ENCODE measurements at regions not wholly inside any gene's neighbourhood (a gene's known extent, or its start where the extent isn't known, plus 50 kb on each side); places are given as distances from the start of the nearest gene placed in this dataset.
"Not testable (repeated sequence)": the region's sequence is repeated elsewhere in the genome, so short reads cannot be mapped to it uniquely, and the experiment has no call there.

DNA sequence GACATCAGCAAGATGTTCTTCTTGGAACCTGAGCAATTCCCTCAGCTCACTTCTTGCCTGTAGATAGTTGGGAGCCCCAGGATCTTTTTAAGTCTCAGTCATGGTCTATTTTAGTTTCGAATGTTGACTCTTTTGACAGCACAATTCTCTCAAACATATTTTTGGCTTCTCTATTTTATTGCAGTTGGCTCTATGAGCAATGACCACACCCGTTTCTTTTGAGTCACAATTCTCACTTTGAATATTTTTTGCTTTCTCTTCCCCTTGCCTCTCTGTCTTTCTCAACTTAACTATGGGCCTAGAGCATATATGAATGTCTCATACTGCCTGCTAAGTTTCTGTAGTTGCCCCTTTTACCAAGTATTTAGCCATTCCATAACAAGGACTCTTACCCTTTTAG, 222.8 kb downstream of the PTN start:
- H3K4me1 ChIP-seq: no peaks in the 10 kb centered on the region
- no peaks in the 10 kb centered on the region for H3K27me3 ChIP-seq
- H3K9me3 ChIP-seq: no peaks in the 10 kb centered on the region
- no peaks in the 10 kb centered on the region for H3K36me3 ChIP-seq
- no peak overlapping the region for H3K27ac ChIP-seq
- no peak for TF ChIP-seq POLR2A (IDR thresholded peaks at IDR 0.05)
- TF ChIP-seq, protein P1, sequence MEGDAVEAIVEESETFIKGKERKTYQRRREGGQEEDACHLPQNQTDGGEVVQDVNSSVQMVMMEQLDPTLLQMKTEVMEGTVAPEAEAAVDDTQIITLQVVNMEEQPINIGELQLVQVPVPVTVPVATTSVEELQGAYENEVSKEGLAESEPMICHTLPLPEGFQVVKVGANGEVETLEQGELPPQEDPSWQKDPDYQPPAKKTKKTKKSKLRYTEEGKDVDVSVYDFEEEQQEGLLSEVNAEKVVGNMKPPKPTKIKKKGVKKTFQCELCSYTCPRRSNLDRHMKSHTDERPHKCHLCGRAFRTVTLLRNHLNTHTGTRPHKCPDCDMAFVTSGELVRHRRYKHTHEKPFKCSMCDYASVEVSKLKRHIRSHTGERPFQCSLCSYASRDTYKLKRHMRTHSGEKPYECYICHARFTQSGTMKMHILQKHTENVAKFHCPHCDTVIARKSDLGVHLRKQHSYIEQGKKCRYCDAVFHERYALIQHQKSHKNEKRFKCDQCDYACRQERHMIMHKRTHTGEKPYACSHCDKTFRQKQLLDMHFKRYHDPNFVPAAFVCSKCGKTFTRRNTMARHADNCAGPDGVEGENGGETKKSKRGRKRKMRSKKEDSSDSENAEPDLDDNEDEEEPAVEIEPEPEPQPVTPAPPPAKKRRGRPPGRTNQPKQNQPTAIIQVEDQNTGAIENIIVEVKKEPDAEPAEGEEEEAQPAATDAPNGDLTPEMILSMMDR (IDR thresholded peaks at IDR 0.05): no peak
- no peak overlapping the region for H3K4me3 ChIP-seq
- DNase-seq: no peak
- 32% methylated on average over 2 of the region's 2 CpGs for WGBS (ENCODE audit: insufficient coverage, low coverage, low lambda C conversion rate, missing lambda C conversion rate)
- ATAC-seq: no peak
- intact Hi-C loops (cut with DNase I): no loop called here

GRCh38 chr7:137110535-137110934, 233.0 kb downstream of the PTN start:
- ATAC-seq: no peak
- Histone ChIP-seq H3K4me3 (no peak overlapping the region), H3K27ac (no peak overlapping the region), H3K27me3 (no peaks in the 10 kb centered on the region), H3K4me1 (no peaks in the 10 kb centered on the region), H3K36me3 (no peaks in the 10 kb centered on the region), H3K9me3 (no peaks in the 10 kb centered on the region)
- TF ChIP-seq, protein P1 (IDR thresholded peaks at IDR 0.05): no peak
- TF ChIP-seq POLR2A (IDR thresholded peaks at IDR 0.05): no peak
- no peak for DNase-seq
- intact Hi-C loops (cut with DNase I): no loop called here

DNA sequence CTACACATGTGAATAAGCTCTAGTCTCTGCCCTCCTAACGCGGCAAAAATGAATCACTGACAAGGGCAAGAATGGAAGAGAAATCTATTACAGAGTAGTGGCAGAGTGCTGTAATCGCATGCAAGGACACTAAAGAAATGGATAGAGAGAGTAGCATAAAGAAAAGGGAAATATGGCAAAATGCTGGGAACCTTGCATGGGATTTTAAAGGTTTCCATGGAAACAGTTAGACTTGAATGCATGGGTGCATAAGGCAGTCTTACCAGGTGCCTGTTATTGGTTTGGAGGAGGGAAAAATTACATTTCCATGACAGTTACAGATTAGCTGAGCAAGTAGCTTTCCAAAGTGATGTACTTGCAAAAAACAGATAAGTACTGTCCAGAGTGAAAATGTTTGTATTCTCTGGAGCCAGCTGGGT, 233.4 kb downstream of the PTN start:
- Histone ChIP-seq H3K4me3 (no peak overlapping the region), H3K9me3 (no peaks in the 10 kb centered on the region), H3K27ac (no peak overlapping the region), H3K27me3 (no peaks in the 10 kb centered on the region), H3K36me3 (no peaks in the 10 kb centered on the region), H3K4me1 (no peaks in the 10 kb centered on the region)
- TF ChIP-seq, protein P1 (IDR thresholded peaks at IDR 0.05): no peak
- TF ChIP-seq POLR2A (IDR thresholded peaks at IDR 0.05): no peak
- WGBS (ENCODE audit: insufficient coverage, low coverage, low lambda C conversion rate, missing lambda C conversion rate): 69% methylated on average over 3 of the region's 3 CpGs
- intact Hi-C loops (cut with DNase I): no loop called here
- ATAC-seq: no peak
- no peak for DNase-seq

DNA sequence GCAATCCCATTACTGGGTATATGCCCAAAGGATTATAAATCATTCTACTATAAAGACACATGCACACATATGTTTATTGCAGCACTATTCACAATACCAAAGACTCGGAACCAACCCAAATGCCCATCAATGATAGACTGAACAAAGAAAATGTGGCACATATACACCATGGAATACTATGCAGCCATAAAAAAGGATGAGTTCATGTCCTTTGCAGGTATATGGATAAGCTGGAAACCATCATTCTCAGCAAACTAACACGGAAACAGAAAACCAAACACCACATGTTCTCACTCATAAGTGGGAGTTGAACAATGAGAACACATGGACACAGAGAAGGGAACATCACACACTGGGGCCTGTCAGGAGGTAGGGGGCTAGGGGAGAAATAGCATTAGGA, 235.7 kb downstream of the PTN start:
- H3K36me3 ChIP-seq; H3K9me3 ChIP-seq; H3K27me3 ChIP-seq; intact Hi-C loops (cut with DNase I); H3K4me1 ChIP-seq; DNase-seq; H3K27ac ChIP-seq; ATAC-seq; H3K4me3 ChIP-seq: not testable (repeated sequence)
- WGBS (ENCODE audit: insufficient coverage, low coverage, low lambda C conversion rate, missing lambda C conversion rate): 58% methylated on average over 2 of the region's 2 CpGs

GRCh38 chr7:137103526-137103925, 235.1 kb downstream of the CHRM2 start:
- H3K36me3 ChIP-seq; intact Hi-C loops (cut with DNase I); H3K27ac ChIP-seq; H3K27me3 ChIP-seq; H3K9me3 ChIP-seq; ATAC-seq; H3K4me3 ChIP-seq; DNase-seq; H3K4me1 ChIP-seq: not testable (repeated sequence)
- WGBS (ENCODE audit: insufficient coverage, low coverage, low lambda C conversion rate, missing lambda C conversion rate): 58% methylated on average over 4 of the region's 8 CpGs

GRCh38 chr7:137097111-137097510, 228.7 kb downstream of the CHRM2 start:
- Histone ChIP-seq H3K27ac (no peak overlapping the region), H3K27me3 (no peaks in the 10 kb centered on the region), H3K36me3 (no peaks in the 10 kb centered on the region), H3K9me3 (no peaks in the 10 kb centered on the region), H3K4me3 (no peak overlapping the region), H3K4me1 (no peaks in the 10 kb centered on the region)
- ATAC-seq (no peak), DNase-seq (no peak)
- TF ChIP-seq, protein P1 (IDR thresholded peaks at IDR 0.05): no peak
- TF ChIP-seq POLR2A (IDR thresholded peaks at IDR 0.05): no peak
- WGBS (ENCODE audit: insufficient coverage, low coverage, low lambda C conversion rate, missing lambda C conversion rate): 17% methylated on average over 1 of the region's 1 CpG
- intact Hi-C loops (cut with DNase I): no loop called here
